ENCODE measurements at regions not wholly inside any gene's neighbourhood (a gene's known extent, or its start where the extent isn't known, plus 50 kb on each side); places are given as distances from the start of the nearest gene placed in this dataset.

DNA sequence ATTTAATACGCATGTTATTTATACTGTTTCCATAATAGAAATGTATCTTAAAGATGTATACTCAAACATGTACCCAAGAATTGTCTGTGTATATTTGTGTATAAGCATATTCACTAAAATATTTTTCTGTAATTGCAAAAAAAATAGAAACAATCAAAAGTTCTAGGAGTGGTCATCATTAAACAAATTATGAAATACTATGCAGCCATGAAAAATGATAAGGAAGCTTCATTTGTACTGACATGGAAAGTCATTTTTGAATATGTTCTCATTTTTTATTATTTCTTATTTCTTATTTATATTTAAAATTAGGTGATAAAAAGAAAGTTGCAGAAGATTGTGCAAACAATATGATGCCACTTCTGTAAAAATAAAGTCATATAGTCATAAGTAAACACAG lies 400.0 kb upstream of the AUTS2 start:
- no peaks in the 10 kb centered on the region for H4K20me1 ChIP-seq (ENCODE audit: insufficient read depth, low read length)
- H3K4me1 ChIP-seq (ENCODE audit: low read length) = no peaks in the 10 kb centered on the region
- no peak overlapping the region for H3K4me3 ChIP-seq (ENCODE audit: low read length)
- TF ChIP-seq CTCF (IDR thresholded peaks at IDR 0.05; ENCODE audit: low read depth, low read length) = no peak
- no peak for TF ChIP-seq EZH2phosphoT487 (IDR thresholded peaks at IDR 0.05; ENCODE audit: low read depth)
- no peak overlapping the region for H3K4me2 ChIP-seq (ENCODE audit: low read length)
- H3K27ac ChIP-seq (ENCODE audit: low read length) = no peak overlapping the region
- no peaks in the 10 kb centered on the region; the same call in 1 of the 2 replicates for H3K9me3 ChIP-seq (ENCODE audit: insufficient read depth, low read length)
- H3K9ac ChIP-seq (ENCODE audit: low read length) = no peak overlapping the region
- no peaks in the 10 kb centered on the region for H3K36me3 ChIP-seq (replicated peaks; ENCODE audit: low read depth, low read length)
- no peaks in the 10 kb centered on the region for H3K79me2 ChIP-seq (ENCODE audit: low read length)
- H2AFZ ChIP-seq (ENCODE audit: low read depth, low read length) = no peak overlapping the region
- no peaks in the 10 kb centered on the region for H3K27me3 ChIP-seq (ENCODE audit: low read depth, low read length)

DNA sequence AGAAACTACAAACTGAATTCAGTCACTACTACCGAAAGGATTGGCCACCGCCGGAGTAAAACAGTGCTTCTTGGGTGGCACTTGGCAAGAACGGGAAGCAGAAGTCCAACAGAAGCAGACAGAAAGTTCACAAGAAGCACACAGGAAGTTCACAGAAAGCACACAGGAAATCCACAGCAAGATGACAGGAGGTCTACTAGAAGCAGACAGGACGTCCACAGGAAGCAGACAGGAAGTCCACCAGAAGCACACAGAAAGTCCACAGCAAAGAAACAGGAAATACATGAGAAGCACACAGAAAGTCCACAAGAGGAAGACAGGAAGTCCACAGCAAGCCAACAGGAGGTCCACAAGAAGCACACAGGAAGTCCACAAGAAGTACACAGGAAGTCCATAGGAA lies 399.2 kb upstream of the AUTS2 start:
- Histone ChIP-seq H3K79me2 (ENCODE audit: low read length) (no peaks in the 10 kb centered on the region), H3K27ac (ENCODE audit: low read length) (no peak overlapping the region), H3K9ac (ENCODE audit: low read length) (no peak overlapping the region), H2AFZ (ENCODE audit: low read depth, low read length) (no peak overlapping the region), H3K27me3 (ENCODE audit: low read depth, low read length) (no peaks in the 10 kb centered on the region), H3K4me2 (ENCODE audit: low read length) (no peak overlapping the region), H3K9me3 (ENCODE audit: insufficient read depth, low read length) (no peaks in the 10 kb centered on the region; the same call in 1 of the 2 replicates), H3K4me1 (ENCODE audit: low read length) (no peaks in the 10 kb centered on the region), H3K36me3 (replicated peaks; ENCODE audit: low read depth, low read length) (no peaks in the 10 kb centered on the region), H4K20me1 (ENCODE audit: insufficient read depth, low read length) (no peaks in the 10 kb centered on the region), H3K4me3 (ENCODE audit: low read length) (no peak overlapping the region)
- TF ChIP-seq CTCF (IDR thresholded peaks at IDR 0.05; ENCODE audit: low read depth, low read length) (no peak), EZH2phosphoT487 (IDR thresholded peaks at IDR 0.05; ENCODE audit: low read depth) (no peak)

DNA sequence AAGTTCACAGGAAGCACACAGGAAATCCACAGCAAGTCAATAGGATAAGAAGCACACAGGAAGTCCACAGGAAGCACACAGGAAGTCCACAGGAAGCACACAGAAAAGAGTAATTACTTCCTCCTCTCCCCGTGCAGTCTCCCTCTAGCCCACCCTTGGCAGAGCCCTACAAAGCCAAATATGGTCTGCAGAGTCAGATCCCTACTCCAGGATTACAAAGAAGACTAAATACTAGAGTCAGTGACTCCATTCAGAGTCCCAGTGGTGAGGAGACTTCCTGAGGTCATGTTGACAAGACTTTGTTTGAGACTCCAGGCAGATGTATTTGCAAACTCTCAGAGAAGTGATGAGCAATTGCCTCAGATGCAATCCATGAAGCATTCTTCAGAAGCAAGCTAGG lies 398.6 kb upstream of the AUTS2 start:
- Histone ChIP-seq H3K4me2 (ENCODE audit: low read length) (no peak overlapping the region), H3K9me3 (ENCODE audit: insufficient read depth, low read length) (no peaks in the 10 kb centered on the region), H2AFZ (ENCODE audit: low read depth, low read length) (no peak overlapping the region), H3K27ac (ENCODE audit: low read length) (no peak overlapping the region), H3K27me3 (ENCODE audit: low read depth, low read length) (no peaks in the 10 kb centered on the region), H4K20me1 (ENCODE audit: insufficient read depth, low read length) (no peaks in the 10 kb centered on the region), H3K4me3 (ENCODE audit: low read length) (no peak overlapping the region), H3K4me1 (ENCODE audit: low read length) (no peaks in the 10 kb centered on the region), H3K79me2 (ENCODE audit: low read length) (no peaks in the 10 kb centered on the region), H3K36me3 (replicated peaks; ENCODE audit: low read depth, low read length) (no peaks in the 10 kb centered on the region), H3K9ac (ENCODE audit: low read length) (no peak overlapping the region)
- no peak for TF ChIP-seq CTCF (IDR thresholded peaks at IDR 0.05; ENCODE audit: low read depth, low read length)
- TF ChIP-seq EZH2phosphoT487 (IDR thresholded peaks at IDR 0.05; ENCODE audit: low read depth) = no peak

- H3K79me2 ChIP-seq (ENCODE audit: low read length) = no peaks in the 10 kb centered on the region
- no peak overlapping the region for H3K9ac ChIP-seq (ENCODE audit: low read length)
- H2AFZ ChIP-seq (ENCODE audit: low read depth, low read length) = no peak overlapping the region
- no peaks in the 10 kb centered on the region for H4K20me1 ChIP-seq (ENCODE audit: insufficient read depth, low read length)
- no peaks in the 10 kb centered on the region for H3K27me3 ChIP-seq (ENCODE audit: low read depth, low read length)
- TF ChIP-seq CTCF (IDR thresholded peaks at IDR 0.05; ENCODE audit: low read depth, low read length) (no peak), EZH2phosphoT487 (IDR thresholded peaks at IDR 0.05; ENCODE audit: low read depth) (no peak)
- no peaks in the 10 kb centered on the region for H3K9me3 ChIP-seq (ENCODE audit: insufficient read depth, low read length)
- H3K4me3 ChIP-seq (ENCODE audit: low read length) = no peak overlapping the region
- H3K4me2 ChIP-seq (ENCODE audit: low read length) = no peak overlapping the region
- no peaks in the 10 kb centered on the region for H3K4me1 ChIP-seq (ENCODE audit: low read length)
- no peak overlapping the region for H3K27ac ChIP-seq (ENCODE audit: low read length)
- no peaks in the 10 kb centered on the region for H3K36me3 ChIP-seq (replicated peaks; ENCODE audit: low read depth, low read length)
Observed at GRCh38 chr7:69203871-69204270, 394.4 kb upstream of the AUTS2 start.

All from OCI-LY3 (cell line).